HepG2 (cell line): ENCODE measurements at regions not wholly inside any gene's neighbourhood (a gene's known extent, or its start where the extent isn't known, plus 50 kb on each side); places are given as distances from the start of the nearest gene placed in this dataset.

Experiments used
- ATAC-seq: fragments of 200-7000 bp; cut with Tn5 transposase; 3 replicates; pipeline ENCODE4 v1.9.1; 2020; ENCODE audit warnings: mild to moderate bottlenecking, moderate library complexity
- BruUV-seq: library from RNA; stranded (reverse); fragments of 400-500 nt; replicated peaks from 2 replicates; lab custom pipeline; 2021; lab: Mats Ljungman, UMichigan
- CTCF ChIA-PET: fragments of 300-600 bp; formaldehyde crosslinking; extraction: SDS; loops from one replicate; lab custom pipeline; 2021; ENCODE audit warnings: low total read pairs, inconsistent platforms, low intra/inter-chr PET ratio; lab: Yijun Ruan, JAX
- POLR2A ChIA-PET: fragments of 350-600 bp; sonication (Branson Sonifier 250); formaldehyde crosslinking; loops from one replicate; lab custom pipeline; 2020; ENCODE audit warnings: antibody characterized with exemption, inconsistent platforms; lab: Yijun Ruan, JAX
- DNase-seq: peaks from one replicate; pipeline ENCODE4 v3.0.0-alpha.2; 2015; ENCODE audit warnings: low spot score
- FAIRE-seq: peaks from 3 replicates; lab custom pipeline; 2011; peaks lifted over from hg19 to GRCh38; lab: Jason Lieb, UNC
- H2AFZ ChIP-seq: one replicate; pipeline ENCODE4 v1.6.1; 2011; ENCODE audit warnings: low read length, inconsistent platforms
- H3K27ac ChIP-seq: fragments of 300-600 bp; 3 replicates; pipeline ENCODE4 v1.8.0; 2011; ENCODE audit warnings: mixed run types, mild to moderate bottlenecking, mixed read lengths, low read length, inconsistent platforms; ENCODE audit not compliant: insufficient read depth; ENCODE audit errors: extremely low read length
- H3K27me3 ChIP-seq, 2 experiments: fragments of 200-600 bp in 1 of 2; 2 replicates in 1 of 2; 3 replicates in 1 of 2; pipeline versions ENCODE4 v1.6.0 to v1.8.0; 2011; ENCODE audit warnings: low read length in 2 of 2, mild to moderate bottlenecking in 2 of 2, moderate library complexity in 2 of 2, inconsistent platforms in 1 of 2; ENCODE audit not compliant: insufficient read depth in 2 of 2, control insufficient read depth in 1 of 2
- H3K36me3 ChIP-seq, 2 experiments: fragments of 200-600 bp in 1 of 2; replicated peaks in 1 of 2; 2 replicates in 1 of 2; 3 replicates in 1 of 2; pipeline versions ENCODE4 v1.5.1 to v1.8.0; 2011; ENCODE audit warnings: low read length in 2 of 2, inconsistent platforms in 1 of 2; ENCODE audit not compliant: insufficient read depth in 2 of 2, control insufficient read depth in 1 of 2
- H3K4me1 ChIP-seq: 2 replicates; pipeline ENCODE4 v1.5.1; 2012; ENCODE audit warnings: low read length, inconsistent platforms; ENCODE audit not compliant: insufficient read depth
- H3K4me2 ChIP-seq: 2 replicates; pipeline ENCODE4 v1.6.0; 2011; ENCODE audit warnings: low read depth, low read length, inconsistent platforms
- H3K4me3 ChIP-seq, 3 experiments: fragments of 200-600 bp in 1 of 3; sonication (generic), shearing (Covaris generic) in 1 of 3; replicated peaks in 1 of 3; 2 replicates each; pipeline ENCODE4 v1.5.1; 2011 to 2016; ENCODE audit warnings: low read length in 3 of 3, inconsistent platforms in 2 of 3, low read depth in 2 of 3, mild to moderate bottlenecking in 2 of 3, control low read depth in 1 of 3, mixed read lengths in 1 of 3; ENCODE audit not compliant: insufficient read depth in 1 of 3
- H3K79me2 ChIP-seq: one replicate; pipeline ENCODE4 v1.6.1; 2011; ENCODE audit warnings: low read length, inconsistent platforms; ENCODE audit not compliant: insufficient read depth
- H3K9ac ChIP-seq: 2 replicates; pipeline ENCODE4 v1.6.0; 2011; ENCODE audit warnings: mild to moderate bottlenecking, low read depth, low read length, inconsistent platforms; ENCODE audit not compliant: insufficient read depth
- H3K9me3 ChIP-seq: 2 replicates; pipeline ENCODE4 v1.5.1; 2012; ENCODE audit warnings: mild to moderate bottlenecking, low read length
- H4K20me1 ChIP-seq: 2 replicates; pipeline ENCODE4 v1.6.0; 2011; ENCODE audit warnings: inconsistent platforms, mild to moderate bottlenecking, low read length, moderate library complexity; ENCODE audit not compliant: insufficient read depth
- CEBPB ChIP-seq: IDR thresholded peaks from 2 replicates; pipeline ENCODE4 v1.6.1; 2011; ENCODE audit warnings: low read depth, low read length, improper control_type of control experiment, borderline replicate concordance
- HNF4G ChIP-seq, 2 experiments: sonication (generic) in 1 of 2; formaldehyde crosslinking in 1 of 2; IDR thresholded peaks; 2 replicates each; pipeline versions ENCODE4 v1.4.0 to v1.6.1; 2011 to 2020; ENCODE audit warnings: borderline replicate concordance in 2 of 2, low read depth in 2 of 2, mild to moderate bottlenecking in 2 of 2, low read length in 1 of 2, missing genetic modification reagents in 1 of 2, moderate library complexity in 1 of 2
- PITX1 ChIP-seq: sonication (generic); formaldehyde crosslinking; IDR thresholded peaks from 2 replicates; pipeline ENCODE4 v1.5.1; 2020; ENCODE audit warnings: mild to moderate bottlenecking, missing genetic modification reagents
- SP140L ChIP-seq: sonication (generic); formaldehyde crosslinking; IDR thresholded peaks from 2 replicates; pipeline ENCODE4 v1.4.0; 2020; ENCODE audit warnings: missing genetic modification reagents, borderline replicate concordance
- ZNF260 ChIP-seq: sonication (generic); formaldehyde crosslinking; IDR thresholded peaks from 2 replicates; pipeline ENCODE4 v1.4.0; 2020; ENCODE audit warnings: missing genetic modification reagents, low read depth, mild to moderate bottlenecking, borderline replicate concordance
- WGBS: methylation state at CpG from one replicate; pipeline ENCODE4 v1.1.6; 2017; ENCODE audit warnings: low lambda C conversion rate; 5-methylcytosine and 5-hydroxymethylcytosine counted together
- in situ Hi-C: cut with HindIII; loops from 2 replicates; pipeline ENCODE4 v1.10.0; 2017; ENCODE audit warnings: low pct_unique_long_range_greater_than_20kb; ENCODE audit not compliant: extremely low pct_ligation_motif_present
- intact Hi-C: fragments of 100-400 bp; cut with micrococcal nuclease; formaldehyde crosslinking; loops from one replicate; pipeline ENCODE4 v1.10.0; 2022; ENCODE audit not compliant: unreplicated experiment
- TF ChIP-seq, protein P1 (sequence below): sonication (generic); formaldehyde crosslinking; IDR thresholded peaks from 2 replicates; pipeline ENCODE4 v1.9.0; 2021; ENCODE audit warnings: missing genetic modification reagents, mild to moderate bottlenecking, borderline replicate concordance
- TF ChIP-seq, protein P2 (sequence below): sonication (generic); formaldehyde crosslinking; conservative IDR thresholded peaks from 2 replicates; pipeline ENCODE4 v1.8.0; 2022; ENCODE audit warnings: mild to moderate bottlenecking, moderate library complexity, missing genetic modification reagents
- TF ChIP-seq, protein P3 (sequence below): sonication (generic); formaldehyde crosslinking; IDR thresholded peaks from 2 replicates; pipeline ENCODE4 v1.4.0; 2020; ENCODE audit warnings: low read depth, mild to moderate bottlenecking, missing genetic modification reagents
- TF ChIP-seq, protein P4 (sequence below): sonication (generic); formaldehyde crosslinking; conservative IDR thresholded peaks from 2 replicates; pipeline ENCODE4 v1.4.0; 2020; ENCODE audit warnings: missing genetic modification reagents

DNA sequence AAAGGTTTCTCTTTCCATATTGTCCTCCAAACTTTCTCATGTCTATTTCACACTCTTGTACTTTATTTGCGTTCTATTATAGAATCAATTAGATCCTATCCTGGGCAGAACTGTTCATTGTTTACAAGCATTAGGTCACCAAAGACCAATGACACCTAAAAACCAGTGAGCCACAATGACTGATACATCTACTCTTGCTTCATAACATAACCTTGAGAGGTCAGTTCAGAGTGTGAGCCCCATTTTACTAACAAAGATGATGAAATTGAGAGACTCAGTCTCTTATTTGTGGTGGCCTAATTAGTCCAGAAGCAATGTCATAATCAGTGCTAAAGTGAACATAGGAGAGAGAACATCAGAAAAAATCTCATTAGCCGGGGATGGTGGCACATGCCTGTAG, 248.9 kb upstream of the RBBP8 start:
- H3K4me1 ChIP-seq, result peaks cover 15% of the 10 kb centered on the region
- H3K27ac ChIP-seq, result no peak overlapping the region
- ATAC-seq (no peak), DNase-seq (no peak), FAIRE-seq (no peak)
- H3K27me3 ChIP-seq, result no peaks in the 10 kb centered on the region
- intact Hi-C loops, result no loop called here
- in situ Hi-C loops, result no loop called here
- no peaks in the 10 kb centered on the region for H3K36me3 ChIP-seq
- no peak overlapping the region for H2AFZ ChIP-seq
- H3K9ac ChIP-seq, result no peak overlapping the region
- CTCF ChIA-PET, result no interaction called here
- TF ChIP-seq, protein P1, sequence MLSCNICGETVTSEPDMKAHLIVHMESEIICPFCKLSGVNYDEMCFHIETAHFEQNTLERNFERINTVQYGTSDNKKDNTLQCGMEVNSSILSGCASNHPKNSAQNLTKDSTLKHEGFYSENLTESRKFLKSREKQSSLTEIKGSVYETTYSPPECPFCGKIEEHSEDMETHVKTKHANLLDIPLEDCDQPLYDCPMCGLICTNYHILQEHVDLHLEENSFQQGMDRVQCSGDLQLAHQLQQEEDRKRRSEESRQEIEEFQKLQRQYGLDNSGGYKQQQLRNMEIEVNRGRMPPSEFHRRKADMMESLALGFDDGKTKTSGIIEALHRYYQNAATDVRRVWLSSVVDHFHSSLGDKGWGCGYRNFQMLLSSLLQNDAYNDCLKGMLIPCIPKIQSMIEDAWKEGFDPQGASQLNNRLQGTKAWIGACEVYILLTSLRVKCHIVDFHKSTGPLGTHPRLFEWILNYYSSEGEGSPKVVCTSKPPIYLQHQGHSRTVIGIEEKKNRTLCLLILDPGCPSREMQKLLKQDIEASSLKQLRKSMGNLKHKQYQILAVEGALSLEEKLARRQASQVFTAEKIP, result no peak
- TF ChIP-seq CEBPB, result peak; percentile 54
- no TSS peak for BruUV-seq
- H4K20me1 ChIP-seq, result no peaks in the 10 kb centered on the region
- POLR2A ChIA-PET, result no interaction called here
- no peaks in the 10 kb centered on the region for H3K79me2 ChIP-seq
- 51% methylated on average over 2 of the region's 2 CpGs for WGBS
- H3K9me3 ChIP-seq, result peaks cover 8% of the 10 kb centered on the region; the same call in 1 of the 2 replicates
- H3K4me2 ChIP-seq, result no peak overlapping the region
- no peak overlapping the region for H3K4me3 ChIP-seq

DNA sequence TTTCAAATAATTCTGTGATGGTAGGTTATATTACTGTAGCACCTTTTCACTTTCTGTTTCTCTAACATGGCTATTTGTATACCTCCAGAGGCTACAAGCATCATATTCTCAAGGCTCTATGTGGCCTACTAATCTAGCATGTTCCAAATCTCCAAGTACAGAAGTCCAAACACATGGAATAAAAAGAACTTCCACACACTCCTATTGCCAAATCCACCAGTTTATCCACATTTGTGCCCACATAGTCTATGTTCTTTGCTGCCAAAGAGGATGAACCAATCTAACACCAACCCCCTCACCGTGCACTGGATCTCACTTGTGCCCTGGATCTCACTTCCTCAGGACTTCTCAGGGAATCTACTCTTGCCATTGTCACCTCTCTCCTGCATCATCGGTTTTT, 247.3 kb upstream of the RBBP8 start:
- no peak overlapping the region for H3K9ac ChIP-seq
- FAIRE-seq, result no peak
- peaks cover 15% of the 10 kb centered on the region for H3K4me1 ChIP-seq
- H3K27ac ChIP-seq, result no peak overlapping the region
- no peak for DNase-seq
- no peaks in the 10 kb centered on the region for H3K27me3 ChIP-seq
- CTCF ChIA-PET, result no interaction called here
- WGBS, result 19% methylated on average over 2 of the region's 2 CpGs
- BruUV-seq, result no TSS peak
- no peaks in the 10 kb centered on the region for H3K79me2 ChIP-seq
- no peak overlapping the region for H3K4me2 ChIP-seq
- ATAC-seq, result no peak
- H3K9me3 ChIP-seq, result peaks cover 8% of the 10 kb centered on the region; the same call in 1 of the 2 replicates
- intact Hi-C loops, result no loop called here
- H4K20me1 ChIP-seq, result no peaks in the 10 kb centered on the region
- H2AFZ ChIP-seq, result no peak overlapping the region
- no peaks in the 10 kb centered on the region for H3K36me3 ChIP-seq
- POLR2A ChIA-PET, result no interaction called here
- no peak overlapping the region for H3K4me3 ChIP-seq
- in situ Hi-C loops, result no loop called here
- TF ChIP-seq PITX1, result no peak
- no peak for TF ChIP-seq SP140L (CRISPR knock-in tag)
- TF ChIP-seq, protein P2, sequence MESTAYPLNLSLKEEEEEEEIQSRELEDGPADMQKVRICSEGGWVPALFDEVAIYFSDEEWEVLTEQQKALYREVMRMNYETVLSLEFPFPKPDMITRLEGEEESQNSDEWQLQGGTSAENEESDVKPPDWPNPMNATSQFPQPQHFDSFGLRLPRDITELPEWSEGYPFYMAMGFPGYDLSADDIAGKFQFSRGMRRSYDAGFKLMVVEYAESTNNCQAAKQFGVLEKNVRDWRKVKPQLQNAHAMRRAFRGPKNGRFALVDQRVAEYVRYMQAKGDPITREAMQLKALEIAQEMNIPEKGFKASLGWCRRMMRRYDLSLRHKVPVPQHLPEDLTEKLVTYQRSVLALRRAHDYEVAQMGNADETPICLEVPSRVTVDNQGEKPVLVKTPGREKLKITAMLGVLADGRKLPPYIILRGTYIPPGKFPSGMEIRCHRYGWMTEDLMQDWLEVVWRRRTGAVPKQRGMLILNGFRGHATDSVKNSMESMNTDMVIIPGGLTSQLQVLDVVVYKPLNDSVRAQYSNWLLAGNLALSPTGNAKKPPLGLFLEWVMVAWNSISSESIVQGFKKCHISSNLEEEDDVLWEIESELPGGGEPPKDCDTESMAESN (CRISPR knock-in tag), result no peak
- no peak for TF ChIP-seq HNF4G (IDR thresholded peaks at IDR 0.05; ENCODE audit: borderline replicate concordance, low read depth, low read length)
- no peak for TF ChIP-seq HNF4G (CRISPR knock-in tag; IDR thresholded peaks at IDR 0.05; ENCODE audit: borderline replicate concordance, low read depth)
- TF ChIP-seq, protein P3, sequence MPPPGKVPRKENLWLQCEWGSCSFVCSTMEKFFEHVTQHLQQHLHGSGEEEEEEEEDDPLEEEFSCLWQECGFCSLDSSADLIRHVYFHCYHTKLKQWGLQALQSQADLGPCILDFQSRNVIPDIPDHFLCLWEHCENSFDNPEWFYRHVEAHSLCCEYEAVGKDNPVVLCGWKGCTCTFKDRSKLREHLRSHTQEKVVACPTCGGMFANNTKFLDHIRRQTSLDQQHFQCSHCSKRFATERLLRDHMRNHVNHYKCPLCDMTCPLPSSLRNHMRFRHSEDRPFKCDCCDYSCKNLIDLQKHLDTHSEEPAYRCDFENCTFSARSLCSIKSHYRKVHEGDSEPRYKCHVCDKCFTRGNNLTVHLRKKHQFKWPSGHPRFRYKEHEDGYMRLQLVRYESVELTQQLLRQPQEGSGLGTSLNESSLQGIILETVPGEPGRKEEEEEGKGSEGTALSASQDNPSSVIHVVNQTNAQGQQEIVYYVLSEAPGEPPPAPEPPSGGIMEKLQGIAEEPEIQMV (CRISPR knock-in tag), result no peak
- TF ChIP-seq, protein P4, sequence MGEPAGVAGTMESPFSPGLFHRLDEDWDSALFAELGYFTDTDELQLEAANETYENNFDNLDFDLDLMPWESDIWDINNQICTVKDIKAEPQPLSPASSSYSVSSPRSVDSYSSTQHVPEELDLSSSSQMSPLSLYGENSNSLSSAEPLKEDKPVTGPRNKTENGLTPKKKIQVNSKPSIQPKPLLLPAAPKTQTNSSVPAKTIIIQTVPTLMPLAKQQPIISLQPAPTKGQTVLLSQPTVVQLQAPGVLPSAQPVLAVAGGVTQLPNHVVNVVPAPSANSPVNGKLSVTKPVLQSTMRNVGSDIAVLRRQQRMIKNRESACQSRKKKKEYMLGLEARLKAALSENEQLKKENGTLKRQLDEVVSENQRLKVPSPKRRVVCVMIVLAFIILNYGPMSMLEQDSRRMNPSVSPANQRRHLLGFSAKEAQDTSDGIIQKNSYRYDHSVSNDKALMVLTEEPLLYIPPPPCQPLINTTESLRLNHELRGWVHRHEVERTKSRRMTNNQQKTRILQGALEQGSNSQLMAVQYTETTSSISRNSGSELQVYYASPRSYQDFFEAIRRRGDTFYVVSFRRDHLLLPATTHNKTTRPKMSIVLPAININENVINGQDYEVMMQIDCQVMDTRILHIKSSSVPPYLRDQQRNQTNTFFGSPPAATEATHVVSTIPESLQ, result no peak
- no peak for TF ChIP-seq ZNF260
